Stimulated activated CD8-positive, alpha-beta memory T cell treated with anti-CD3 and anti-CD28 coated beads, Interleukin-12 subunit alpha, Interleukin-12 subunit beta, amount 100 ng/mL, for 1 hour (primary cell): ENCODE measurements at regions not wholly inside any gene's neighbourhood (a gene's known extent, or its start where the extent isn't known, plus 50 kb on each side); places are given as distances from the start of the nearest gene placed in this dataset.

ENCODE experiments used
- DNase-seq: peaks from one replicate; pipeline ENCODE4 v3.0.0-alpha.2; 2020; ENCODE audit warnings: low read depth

DNA sequence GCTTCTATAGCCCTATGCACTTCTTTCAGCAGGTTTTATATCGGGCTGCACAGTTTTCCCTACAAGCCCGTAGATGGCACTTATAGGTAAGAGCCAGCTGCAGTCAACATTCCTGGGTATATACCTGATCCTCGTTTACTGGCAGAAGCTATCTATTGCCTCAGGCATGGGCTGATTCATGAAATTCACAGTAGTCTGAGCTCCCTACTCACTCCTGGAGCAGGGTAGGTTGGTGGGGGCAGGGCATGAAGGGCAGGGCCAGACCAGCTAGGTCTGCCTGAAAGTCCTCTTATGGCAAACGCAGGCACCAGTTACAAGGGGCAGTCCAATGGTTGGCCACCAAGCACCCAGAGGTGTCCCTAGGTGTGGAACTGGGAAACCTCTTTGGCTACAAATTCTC is 345.8 kb downstream of the RPS29 start:
- DNase-seq: no peak

DNA sequence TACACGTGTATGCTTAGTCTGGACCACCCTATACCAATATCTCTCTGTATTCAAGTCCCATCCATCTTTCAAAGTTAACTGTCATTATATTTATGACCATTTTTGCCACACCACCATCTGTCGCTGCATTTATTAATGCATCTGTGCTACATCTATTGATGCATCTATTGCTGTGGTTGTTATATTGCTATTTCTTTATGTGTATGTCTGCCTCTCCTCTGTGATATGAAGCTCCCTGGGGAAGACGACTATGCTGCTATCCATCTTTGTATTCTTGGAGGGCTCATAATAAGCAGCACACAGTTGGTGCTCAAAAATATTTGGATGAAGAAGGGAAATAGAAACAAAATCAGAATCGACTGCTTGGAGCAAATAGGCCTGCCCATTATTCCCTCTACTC is 357.6 kb downstream of the RPS29 start:
- DNase-seq: no peak

GRCh38 chr14:49221316-49221715 is 364.9 kb downstream of the RPS29 start:
- DNase-seq: no peak

DNA sequence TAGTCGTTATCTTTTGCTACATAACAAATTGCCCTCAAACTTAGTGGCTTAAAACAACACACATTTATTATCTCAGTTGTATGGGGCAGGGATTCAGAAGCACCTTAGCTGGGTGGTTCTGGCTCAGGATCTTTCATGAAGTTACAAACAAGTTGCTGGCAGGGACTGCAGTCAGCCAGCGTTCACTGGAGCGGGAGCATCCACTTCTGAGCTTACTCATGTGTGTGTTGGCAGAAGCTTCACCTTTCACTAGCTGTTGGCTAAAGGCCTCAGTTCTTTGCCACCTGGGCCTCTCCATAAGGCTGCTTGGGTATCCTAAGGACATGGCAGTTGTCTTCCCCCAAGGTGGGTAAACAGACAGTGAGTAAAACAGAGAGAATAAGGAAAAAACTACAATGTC is 365.7 kb downstream of the RPS29 start:
- no peak for DNase-seq

DNA sequence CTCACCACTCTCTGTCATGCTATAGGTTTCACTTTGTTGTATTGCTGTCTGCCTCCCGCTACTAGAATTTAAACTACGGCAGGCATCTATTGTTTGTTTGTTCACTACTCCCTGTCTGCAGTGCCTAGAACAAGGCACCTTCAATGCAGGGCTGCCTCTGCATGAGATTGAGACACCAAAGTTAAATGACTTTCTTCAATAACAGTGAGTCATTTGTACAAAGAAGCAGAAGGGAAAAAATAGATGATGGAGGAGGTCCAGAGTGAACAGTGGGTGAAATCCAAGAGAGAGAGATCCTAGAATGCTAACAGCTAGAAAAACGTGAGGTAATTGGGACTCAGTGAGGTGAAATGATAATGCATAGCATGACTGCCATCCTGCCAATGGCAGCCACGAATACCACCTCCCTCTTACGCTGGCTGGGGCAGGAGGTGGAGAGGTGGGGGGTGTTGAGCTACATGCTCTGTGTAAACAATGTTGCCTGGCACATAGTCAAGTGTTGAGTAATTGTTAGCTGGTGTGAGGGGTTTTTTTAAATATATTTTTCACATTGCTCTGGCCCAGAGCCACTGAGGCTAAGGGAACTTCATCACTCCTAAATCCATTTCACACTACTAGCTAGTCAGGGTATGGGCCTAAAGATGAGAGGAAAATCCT is 367.6 kb downstream of the RPS29 start:
- DNase-seq: no peak

DNA sequence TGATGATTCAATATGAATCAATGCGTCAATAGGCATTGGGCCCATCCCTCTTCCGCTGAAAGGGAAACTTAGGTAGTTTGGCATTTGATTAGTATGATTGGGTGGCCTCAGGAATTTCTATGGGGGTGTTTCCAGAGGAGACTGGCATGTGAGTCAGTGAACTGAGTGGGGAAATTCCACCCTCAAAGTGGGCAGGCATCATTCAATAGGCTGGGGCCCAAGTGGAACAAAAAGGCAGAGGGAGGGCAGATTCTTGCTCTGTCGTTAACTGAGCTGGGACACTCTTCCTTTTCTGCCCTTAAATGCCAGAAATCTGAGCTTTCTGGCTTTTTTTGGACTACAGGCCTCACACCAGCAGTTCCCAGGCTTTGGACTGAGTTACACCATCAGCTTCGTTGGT is 373.5 kb downstream of the RPS29 start:
- DNase-seq: no peak

- no peak for DNase-seq
Observed at GRCh38 chr14:49209416-49209815, 376.8 kb downstream of the RPS29 start.

GRCh38 chr14:49206828-49207227 is 379.4 kb downstream of the RPS29 start:
- DNase-seq: no peak

- DNase-seq: no peak
Observed at GRCh38 chr14:49203676-49204075, 382.5 kb downstream of the RPS29 start.

DNA sequence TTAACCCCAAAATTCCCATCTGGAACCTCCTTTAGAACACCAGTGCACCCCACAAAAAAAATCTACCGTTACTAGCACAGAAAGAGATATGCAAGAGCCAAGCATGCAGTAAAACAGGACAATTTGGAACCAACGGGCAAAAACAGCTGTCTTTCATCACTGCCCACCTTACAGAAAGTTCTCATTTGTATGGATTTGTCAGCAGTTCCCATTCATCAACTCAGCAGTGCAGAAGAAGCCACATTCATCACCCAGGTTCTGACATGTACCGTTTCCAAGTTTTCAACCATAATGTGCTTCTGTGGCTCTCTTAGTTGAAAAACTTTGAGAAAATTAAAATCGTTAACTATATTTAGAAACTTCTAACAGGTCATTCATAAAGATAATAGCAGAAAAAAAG is 387.0 kb downstream of the RPS29 start:
- DNase-seq: no peak

DNA sequence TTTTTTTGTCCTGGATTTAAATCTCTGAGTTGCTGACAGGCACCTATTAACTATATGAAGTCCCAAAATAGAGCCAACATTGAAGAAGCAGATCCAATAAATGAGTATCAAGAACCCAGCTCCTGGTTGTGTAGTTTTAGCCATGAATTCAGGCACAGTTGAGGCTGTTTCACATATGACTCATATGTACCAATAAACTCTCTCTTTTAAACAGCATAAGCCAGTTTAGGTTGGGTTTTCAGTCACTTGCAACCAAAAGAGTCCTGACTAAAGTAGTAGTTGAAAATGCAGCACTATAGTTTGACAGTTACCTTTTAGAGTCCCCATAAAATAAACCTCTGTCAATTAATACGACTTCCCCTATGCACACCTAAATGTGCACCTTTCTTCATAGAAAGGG is 389.9 kb downstream of the RPS29 start:
- DNase-seq: no peak

GRCh38 chr14:49194067-49194466 is 392.1 kb downstream of the RPS29 start:
- no peak for DNase-seq

DNA sequence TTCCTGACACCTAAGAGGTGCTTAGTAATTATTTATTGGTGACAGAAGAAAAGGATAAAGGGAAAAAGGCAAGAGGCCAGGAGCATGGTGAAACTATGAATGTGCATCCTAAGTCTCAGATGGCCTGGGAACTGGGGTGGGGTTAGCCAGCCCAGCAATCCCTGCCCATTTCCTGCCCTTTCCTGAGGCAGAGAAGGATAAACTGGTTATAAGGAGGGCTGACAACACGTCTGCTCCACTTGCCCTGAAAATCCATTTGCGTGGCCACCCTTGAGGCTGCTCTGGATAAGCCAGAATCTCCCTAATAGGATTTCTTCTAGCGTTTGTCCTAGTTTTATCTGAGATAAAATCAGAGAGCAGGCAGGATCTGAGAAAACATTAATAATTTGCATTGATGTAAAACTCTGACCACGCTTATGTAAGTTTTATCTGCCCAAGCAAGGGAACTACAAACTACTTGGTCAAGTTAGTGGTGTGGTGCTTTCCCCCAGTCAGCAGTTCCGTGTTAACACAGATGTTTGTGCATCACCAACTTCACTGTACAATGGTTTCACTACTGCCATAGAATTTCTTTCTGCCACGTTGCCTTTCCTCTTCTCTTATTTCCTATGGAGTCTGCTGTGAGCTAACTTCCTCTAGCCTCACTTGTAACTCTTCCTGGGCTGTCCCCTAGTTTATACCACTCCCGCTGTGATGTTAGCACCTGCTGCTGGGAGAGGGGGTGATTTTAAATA is 392.7 kb downstream of the RPS29 start:
- no peak for DNase-seq

- DNase-seq: no peak
Observed at GRCh38 chr14:49191380-49191779, 394.8 kb downstream of the RPS29 start.

GRCh38 chr14:49189375-49189774 is 396.8 kb downstream of the RPS29 start:
- no peak for DNase-seq

DNA sequence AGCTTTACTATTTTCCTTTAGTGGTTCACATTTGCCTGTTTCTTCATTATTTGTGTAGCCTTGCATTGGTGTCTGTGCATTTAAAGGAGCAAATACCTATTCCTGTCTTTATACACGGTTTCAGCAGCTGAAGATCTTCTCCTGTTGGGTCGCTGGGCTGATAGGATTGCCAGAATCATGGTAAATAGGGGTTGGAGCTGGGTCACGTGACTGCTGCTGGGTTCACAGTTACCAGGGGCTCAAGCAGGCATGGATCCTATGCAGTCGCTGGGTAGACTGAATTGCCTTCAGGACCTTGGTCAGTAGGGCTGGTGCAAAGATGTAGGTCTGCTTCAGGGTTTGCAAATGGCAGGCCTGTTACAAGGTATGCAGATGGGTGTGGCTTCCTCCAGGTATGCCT is 398.4 kb downstream of the RPS29 start:
- DNase-seq: no peak

DNA sequence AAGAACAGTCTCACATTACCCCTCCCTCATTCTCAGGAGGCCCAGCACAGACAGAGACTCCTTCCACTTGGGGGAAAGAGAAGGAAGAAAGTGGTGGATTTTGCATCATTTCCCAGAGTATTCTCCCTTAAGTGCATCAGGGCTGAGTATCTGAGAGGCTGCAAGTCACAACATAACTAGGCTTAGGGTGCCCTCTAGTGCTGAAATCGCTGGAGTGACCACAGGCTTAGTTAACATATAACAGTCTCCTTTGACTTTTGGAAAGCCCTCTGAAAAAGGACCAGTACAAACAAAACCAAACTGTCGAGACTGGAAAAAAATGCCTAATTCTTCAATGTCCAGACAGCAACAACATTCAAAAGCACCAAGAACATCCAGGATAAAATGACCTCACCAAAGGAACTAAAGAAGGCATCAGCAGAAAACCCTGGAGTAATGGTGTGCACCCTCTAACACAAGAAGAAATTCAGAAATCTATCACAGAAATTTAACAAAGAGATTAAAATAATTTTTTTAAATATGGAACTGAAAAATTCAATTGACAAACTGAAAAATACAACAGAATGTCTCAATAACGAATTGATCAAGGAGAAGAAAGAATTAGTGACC is 412.3 kb downstream of the RPS29 start:
- DNase-seq: no peak

- DNase-seq: no peak
Observed at GRCh38 chr14:49164074-49164473, 422.1 kb downstream of the RPS29 start.

GRCh38 chr14:49160983-49161382 is 425.2 kb downstream of the RPS29 start:
- DNase-seq: no peak

DNA sequence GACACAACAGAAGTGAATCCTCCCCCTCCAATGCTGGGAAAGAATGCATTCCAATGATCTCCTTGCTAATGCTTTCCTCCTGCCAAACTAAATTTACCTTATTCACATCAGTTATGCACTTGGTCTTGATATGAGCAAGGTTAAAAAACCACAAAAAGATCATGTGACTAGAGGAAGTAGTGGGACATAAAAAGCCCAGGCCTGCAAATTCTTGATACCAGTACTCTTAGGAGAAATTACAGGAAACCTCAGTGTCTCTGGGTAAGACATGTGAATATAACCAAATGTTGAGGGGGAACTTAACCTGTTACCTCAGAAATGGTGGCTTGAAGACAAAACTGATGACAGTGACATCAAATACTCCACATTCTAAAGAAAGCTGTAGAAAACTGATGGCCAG is 427.1 kb downstream of the RPS29 start:
- DNase-seq: no peak

- no peak for DNase-seq
Observed at GRCh38 chr14:49139593-49139992, 446.6 kb downstream of the RPS29 start.

GRCh38 chr14:49134940-49135339 is 451.2 kb downstream of the RPS29 start:
- DNase-seq: no peak

DNA sequence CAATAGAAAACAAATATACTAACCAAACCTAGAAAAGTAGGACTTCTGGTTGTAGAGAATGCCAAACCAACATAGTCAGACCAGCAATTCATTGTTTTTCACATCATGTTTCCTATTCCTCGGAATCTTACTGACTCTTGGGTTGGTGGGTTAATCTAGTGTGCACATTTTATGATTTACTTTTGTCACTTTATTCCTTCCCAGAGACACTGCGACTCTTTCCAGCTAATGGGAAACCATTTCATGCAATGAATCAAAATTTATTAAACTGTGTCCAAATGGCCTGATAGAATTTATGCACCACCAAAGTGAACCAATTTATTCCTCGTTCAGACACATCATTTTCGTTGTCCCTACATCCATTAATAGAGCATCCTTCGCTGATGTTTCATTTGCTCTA is 464.9 kb downstream of the RPS29 start:
- DNase-seq: no peak
